GM21367 (cell line): ENCODE measurements at regions not wholly inside any gene's neighbourhood (a gene's known extent, or its start where the extent isn't known, plus 50 kb on each side); places are given as distances from the start of the nearest gene placed in this dataset.
"Not testable (repeated sequence)": the region's sequence is repeated elsewhere in the genome, so short reads cannot be mapped to it uniquely, and the experiment has no call there.

Experiments
- ATAC-seq: cut with Tn5 transposase; IDR thresholded peaks from one replicate; pipeline ENCODE4 v1.9.1; 2021; ENCODE audit not compliant: unreplicated experiment

DNA sequence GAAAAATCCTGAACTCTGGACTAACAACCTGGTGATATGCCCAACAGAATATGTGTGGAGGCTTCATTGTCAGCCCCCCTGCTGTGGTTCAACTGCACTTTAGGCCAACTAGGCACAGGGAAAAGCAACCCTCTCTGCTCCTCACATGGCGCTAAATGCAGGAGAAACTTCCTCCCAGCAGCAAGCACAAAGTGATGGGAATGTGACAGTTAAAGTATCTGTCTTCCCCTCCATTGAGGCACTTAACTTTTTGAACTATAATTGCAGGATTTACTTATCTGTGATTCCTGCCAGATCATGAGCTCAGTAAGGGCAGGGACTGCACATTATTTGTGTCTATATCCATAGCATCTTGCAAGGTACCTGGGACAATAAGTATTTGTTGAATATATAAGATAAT, 981.2 kb upstream of the KLHL29 start:
- no peak for ATAC-seq

DNA sequence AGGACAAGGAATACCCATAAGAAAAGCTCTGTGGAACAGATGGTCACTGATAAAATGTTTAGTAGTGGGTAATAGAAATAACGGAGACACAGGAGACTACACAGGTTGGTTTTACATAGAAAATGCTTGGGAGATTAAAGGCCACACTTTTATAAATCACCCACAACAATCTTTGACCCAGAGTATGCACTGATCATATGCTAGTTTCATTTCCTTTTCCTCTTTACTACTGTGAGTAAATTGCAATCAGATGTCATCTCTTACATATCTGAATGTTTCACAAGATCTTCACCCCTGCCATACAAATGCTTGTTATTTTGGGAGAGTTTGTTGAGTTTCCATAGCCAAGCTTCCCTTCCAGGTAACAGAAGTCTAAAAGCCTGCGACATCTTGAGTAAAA, 978.4 kb upstream of the KLHL29 start:
- no peak for ATAC-seq

DNA sequence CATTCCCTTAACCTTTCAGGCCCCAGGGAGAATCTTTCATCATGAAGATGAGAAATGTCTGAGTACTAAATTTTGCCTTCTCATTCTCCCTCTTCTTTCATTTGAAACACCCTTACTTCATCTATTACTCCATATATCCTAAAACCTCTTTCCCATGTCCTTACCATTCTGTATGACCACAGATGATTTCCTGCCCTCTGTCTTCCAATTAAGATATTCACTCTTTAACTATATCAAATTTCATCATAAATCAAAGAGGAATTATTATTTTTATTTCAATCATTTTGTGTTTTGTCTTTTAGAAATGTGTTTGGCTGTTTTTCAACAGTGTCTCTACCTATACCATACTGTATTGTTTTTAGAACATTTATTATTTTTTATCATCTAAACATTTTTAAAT, 964.9 kb upstream of the KLHL29 start:
- ATAC-seq, result no peak

DNA sequence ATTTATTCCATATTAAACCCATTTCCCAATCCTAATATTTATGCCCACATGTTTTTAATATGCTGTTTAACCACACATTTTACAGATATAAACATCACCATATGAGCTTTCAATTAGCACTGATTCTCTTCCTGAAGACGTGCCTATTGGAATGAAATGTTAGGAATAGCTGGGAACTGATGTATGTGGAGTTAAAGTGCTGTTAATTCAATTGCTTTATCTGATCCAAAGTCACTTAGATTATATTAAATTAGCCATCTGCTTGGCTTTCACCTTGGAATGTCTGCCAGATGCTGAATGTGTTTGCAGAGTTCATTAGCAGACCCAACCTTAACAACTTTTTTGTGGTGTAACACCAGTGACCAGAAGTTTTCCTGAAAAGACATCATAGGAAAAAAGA, 942.9 kb upstream of the KLHL29 start:
- no peak for ATAC-seq

DNA sequence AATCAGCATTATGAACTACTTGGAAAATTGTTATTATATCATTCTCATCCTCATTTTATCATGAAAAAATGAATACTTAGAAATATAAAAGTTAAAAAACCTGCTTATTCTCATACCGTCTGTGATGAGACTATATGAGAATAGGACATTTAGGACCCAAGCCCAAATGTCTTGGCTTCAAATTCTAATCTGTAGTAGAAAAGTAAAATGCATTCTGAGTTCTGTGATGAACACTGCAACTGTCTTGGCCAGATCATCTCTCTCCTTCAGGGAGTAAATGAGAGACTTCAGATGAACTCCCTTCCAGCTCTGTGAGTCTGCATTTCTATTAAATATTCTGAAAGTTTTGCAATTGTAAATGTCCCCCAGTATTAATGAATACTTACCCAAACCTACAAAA, 940.7 kb upstream of the KLHL29 start:
- ATAC-seq, result no peak

DNA sequence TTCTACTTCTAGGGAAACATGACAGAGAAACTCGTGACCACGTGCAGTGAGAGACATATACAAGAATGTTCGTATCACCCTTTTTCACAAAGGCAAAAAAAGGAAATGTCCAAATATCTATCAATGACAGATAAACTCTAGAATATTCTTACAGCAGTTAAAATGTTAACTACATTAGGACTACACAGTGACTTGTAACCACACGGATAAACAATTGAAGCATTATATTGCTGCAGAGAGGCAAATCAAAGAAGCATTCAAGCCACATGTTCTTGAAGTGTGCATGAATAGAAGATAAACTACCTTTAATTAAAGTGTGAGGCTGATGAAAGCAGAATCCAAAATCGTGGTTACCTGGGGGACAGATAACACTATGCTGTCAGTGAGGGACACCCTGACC, 935.3 kb upstream of the KLHL29 start:
- ATAC-seq, result no peak

DNA sequence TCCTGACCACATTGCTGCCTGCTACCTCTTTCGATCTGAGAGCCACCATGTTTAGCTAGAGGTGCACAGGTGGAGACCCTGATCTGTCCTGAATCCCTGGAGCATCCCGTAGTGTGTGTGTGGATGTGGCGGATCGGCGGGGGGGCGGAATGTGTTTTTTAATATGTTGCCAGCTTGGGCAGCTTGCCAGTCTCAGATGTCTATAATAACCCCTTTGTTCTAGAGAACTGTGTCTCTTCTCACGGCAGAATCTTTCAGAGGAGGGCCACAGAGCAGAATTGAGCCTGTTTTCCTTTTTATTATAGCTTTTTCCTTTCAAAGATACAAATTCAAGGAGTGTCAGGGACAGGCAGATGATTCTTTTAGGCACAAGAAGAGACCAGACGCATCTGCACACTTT, 934.1 kb upstream of the KLHL29 start:
- no peak for ATAC-seq

DNA sequence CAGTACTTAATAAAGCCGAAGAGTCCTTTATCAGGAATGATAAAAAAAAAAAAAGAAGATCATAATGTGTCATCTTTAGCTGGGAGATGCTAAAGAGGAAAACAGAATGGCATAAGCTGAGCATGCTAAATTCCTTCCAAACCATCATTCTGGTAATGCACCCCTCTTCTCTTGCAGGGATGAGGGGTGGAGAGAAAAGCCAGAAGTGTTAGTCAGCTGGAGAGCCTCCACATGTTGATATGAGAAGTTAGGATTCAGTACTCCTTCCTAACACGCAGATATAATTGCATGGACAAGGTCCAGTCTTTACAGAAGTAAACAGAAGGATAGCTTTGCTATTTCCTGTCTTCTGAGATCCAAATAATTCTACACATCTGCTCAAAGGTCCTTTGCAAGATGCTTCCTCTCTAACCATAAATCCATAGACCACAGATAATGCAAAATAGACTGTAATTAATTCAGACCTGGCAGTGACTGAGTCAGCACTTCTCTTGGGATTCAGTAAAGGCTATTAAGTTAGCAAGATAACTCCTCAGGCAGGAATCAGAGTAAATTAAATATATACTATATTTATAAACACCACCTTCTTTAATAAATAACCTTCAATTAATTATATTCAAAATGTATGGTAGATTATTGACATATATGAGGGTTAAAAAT, 930.0 kb upstream of the KLHL29 start:
- no peak for ATAC-seq

DNA sequence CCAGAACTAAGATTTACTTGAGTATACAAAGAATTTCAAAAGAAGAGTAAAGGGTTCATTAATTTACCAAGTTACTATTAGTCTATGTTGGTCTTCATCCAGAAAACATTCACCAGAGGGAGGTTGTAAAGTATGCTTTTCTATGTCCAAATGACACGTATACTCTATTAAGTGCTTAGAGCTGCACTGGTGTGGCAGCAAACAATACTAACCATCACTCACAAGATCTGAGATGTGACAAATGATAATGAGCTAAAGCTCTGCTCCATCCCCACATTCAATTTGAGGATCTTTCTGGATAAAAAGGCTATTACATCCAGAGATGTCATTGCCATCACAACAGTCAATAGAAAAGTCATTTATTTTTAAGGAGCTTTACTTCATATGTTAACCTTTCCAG, 926.5 kb upstream of the KLHL29 start:
- ATAC-seq, result no peak

DNA sequence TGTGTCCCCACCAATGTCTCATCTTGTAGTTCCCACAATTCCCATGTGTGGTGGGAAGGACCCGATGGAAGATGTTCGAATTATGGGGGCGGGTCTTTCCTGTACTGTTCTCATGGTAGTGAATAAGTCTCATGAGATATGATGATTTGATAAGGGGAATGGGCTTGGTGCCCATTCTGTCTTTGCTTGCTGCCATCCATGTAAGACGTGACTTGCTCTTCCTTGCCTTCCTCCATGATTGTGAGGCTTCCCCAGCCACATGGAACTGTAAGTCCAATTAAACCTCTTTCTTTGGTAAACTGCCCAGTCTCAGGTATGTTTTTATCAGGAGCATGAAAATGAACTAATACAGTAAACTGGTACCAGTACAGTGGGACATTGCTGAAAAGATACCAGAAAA, 909.9 kb upstream of the KLHL29 start:
- not testable (repeated sequence) for ATAC-seq

DNA sequence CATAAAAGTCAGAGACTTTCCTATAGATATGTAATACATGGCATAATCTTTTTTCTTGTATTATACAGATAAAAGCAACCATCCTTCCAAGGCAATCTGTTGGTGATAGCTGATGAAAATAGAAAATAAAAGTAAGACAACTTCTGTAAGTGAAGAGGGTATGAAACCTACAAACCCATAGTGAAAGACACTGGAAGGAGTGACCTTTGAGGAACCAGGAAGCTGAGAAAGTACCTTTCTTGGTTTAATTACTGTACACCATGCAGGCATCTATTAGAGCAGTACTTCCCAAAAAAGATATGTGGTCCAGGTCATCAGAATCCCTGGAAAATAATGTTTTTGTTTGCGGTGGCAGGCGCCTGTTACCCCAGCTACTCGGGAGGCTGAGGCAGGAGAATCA, 906.6 kb upstream of the KLHL29 start:
- no peak for ATAC-seq

DNA sequence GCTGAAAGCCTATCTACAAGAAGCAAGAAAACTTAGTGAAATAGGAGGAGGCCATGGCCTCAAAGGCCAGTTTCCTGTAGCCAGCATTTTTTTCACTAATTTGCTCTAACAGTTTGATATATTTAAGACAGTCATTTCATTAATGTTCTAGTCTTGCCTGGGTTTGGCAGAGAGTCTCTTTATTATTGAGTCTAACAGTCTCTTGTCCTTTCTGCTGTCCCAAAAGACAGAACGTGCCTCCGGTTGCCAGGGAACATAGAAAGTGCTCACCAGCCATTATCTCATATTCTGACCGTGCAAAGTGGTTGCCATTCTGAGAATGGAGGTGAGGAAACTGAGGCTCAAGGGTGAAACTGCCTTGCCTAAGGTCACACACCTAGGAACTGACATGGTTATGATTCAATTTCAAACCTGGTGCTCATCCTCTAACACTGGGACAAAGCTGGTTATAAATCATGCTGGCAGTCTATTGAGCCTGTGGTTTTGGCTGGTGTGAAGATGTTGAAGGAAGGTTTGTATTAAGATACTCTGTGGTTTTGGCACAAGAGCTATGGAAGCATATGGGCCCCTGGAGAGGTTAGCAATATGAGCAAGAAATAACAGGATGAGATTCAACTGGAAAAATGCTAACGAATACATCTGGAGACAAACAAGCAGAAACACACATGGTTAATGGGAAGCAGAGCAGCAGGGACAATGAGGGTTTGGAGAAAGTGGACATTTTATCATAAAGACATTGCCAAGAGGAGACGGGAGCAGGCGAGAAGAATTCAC, 903.3 kb upstream of the KLHL29 start:
- no peak for ATAC-seq

DNA sequence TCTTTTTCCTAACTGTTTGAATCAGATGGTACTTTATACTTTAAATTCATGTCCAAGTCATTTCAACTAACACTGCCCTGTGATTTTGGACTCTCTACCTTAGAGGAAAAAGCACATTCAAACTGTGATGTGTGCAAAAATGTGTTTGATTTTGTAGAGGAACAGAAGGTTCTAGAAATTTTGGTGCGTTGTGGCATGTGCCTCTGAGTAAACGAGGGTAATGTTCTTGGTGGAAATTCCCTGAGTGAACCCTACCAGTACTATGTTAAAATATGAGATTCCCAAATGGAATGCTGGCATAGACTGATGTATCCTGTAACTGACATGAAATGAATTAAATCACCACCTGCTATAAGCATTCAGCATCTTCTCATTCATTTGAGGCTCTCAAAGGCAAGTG, 901.9 kb upstream of the KLHL29 start:
- no peak for ATAC-seq

DNA sequence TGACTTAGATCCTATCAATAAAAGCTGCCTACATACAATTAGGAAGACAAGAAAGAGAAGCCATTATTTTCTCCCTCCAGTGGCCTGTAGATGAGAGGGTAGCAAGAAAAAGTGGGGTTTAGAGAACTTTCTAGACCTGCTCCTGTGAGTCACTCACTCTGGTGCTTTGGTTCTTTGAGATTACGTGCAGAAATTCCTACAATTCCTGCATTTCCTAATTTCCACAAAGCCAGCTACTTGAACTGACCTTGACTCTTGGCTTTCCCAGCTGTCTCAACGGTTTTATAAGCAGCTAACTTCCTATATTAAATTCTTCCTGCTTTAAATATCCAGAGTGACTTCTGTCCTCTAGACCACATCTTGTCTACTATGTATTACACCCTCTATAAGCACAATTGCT, 899.5 kb upstream of the KLHL29 start:
- no peak for ATAC-seq

DNA sequence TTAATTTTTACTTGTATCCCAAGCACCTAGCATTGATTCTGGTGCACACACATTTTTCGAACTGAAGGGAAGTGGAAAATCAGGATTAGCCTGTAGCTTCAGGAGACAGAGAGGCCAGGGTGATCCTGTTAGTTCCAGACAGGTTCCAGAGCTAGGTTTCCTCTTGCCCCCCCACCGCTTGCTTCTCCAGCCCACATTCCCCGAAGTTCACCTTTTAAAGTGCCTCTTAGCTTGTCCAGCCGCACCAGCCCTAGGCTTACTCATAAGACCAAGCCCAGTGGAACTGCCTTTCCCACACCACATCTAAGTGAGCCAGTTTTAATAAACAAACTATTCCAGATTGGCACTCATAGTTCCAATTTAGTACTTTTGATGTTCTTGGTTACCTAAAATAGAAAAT, 898.6 kb upstream of the KLHL29 start:
- ATAC-seq, result no peak

DNA sequence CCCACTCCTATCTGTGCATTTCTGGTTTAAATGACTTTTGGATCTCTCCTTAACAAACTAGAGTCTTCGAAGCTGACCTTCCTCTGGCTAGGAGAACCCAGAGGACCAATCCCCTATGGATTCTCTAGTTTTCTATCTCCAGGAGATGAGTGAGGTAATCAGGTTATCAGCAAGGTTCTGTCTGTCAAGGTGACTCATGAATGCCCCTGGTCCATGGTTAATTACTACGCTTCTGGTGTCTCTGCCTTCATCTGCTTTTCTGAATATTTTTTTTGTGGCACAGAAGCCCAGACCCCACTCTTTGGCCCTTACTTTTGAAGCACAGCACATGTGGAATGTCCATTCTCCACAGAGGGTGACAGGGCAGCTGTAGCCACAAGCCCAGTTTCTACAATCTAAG, 897.9 kb upstream of the KLHL29 start:
- ATAC-seq, result no peak

DNA sequence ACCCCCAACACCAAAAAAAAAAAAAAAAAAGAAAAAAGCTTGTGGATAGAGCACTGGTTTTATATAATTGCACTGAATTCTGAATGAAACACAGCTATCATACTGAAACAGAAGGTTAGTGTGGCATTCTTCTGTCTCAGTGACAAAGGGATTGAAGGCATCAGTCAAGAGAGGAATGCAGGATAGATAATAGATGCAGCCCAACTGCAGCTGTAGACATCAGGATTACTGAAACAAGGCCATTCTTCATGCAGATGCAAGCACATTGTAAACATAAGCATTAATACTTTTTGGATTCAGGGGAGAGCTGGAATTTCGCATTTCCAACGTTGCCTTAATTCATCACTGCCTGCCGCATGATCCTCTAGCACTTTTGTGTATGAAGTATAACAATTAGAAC, 897.4 kb upstream of the KLHL29 start:
- ATAC-seq, result no peak

DNA sequence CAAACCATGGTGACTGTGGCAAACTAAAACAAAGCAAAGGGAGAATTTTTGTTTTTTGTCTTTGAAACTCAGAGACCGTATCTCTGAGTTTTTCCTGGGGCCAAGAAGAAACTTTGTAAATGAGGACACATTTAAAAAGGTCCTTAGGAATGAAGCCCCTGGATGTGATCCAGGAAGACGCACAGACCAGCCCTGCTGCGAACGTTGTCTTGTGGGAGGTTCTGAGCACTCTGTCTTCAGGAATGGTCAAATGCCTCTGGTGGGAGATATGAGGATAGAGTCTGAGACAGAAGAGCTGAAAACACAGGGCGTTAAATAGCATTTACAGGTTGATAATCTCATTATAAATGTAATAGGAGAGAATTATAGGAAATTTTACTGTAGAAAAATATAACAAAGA, 893.5 kb upstream of the KLHL29 start:
- ATAC-seq, result no peak

DNA sequence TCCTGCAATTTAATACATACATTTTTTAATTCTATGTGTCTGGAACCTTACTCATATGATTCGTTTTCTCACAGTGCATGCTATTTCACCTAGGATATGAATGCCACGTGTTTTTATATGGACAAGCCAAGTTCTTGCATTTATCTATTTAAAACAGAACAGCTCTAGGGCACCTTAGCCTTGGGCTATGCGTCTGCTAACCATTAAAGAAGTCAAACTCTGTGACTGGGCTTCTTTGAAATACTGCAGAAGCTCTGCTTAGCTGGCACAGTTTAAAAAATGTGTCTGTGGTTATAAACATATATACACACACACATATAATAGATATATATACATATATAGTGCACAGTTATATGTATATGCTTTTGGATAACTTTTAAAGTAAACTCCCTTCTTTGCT, 890.8 kb upstream of the KLHL29 start:
- ATAC-seq, result no peak

DNA sequence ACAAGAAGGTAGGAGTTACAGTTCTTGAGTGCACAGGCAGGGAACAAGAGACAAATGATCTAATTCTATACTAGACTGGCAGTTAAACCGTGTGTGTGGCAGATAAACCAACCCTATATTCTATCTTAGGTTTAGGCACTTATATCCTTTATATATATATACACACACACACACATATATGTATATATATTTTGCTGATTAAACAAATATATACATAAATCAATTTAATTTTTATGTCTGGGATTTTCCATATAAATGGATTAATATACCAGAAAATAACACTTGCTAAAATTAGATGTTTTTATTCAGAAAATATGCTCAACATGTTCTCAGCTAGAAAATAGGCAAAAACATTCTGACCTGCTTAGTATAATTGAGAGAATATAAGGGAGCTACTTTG, 887.9 kb upstream of the KLHL29 start:
- ATAC-seq, result no peak

DNA sequence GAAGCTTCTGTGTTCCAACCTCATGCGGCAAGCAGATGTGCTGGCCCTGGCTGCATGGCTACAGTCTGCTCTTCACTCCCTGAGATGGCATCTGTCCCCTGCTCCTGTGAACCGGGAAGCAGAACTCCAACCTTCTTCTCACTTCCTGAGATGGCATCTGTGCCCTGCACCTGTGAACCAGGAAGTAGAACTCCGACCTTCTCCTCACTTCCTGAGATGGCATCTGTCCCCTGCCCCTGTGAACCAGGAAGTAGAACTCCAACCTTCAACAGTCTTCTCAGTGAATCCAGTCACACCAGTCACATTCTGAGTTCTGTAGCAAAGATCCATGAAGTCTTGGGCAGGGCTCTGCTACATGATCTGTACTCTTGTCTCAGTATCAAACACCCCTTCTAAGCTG, 887.2 kb upstream of the KLHL29 start:
- no peak for ATAC-seq

DNA sequence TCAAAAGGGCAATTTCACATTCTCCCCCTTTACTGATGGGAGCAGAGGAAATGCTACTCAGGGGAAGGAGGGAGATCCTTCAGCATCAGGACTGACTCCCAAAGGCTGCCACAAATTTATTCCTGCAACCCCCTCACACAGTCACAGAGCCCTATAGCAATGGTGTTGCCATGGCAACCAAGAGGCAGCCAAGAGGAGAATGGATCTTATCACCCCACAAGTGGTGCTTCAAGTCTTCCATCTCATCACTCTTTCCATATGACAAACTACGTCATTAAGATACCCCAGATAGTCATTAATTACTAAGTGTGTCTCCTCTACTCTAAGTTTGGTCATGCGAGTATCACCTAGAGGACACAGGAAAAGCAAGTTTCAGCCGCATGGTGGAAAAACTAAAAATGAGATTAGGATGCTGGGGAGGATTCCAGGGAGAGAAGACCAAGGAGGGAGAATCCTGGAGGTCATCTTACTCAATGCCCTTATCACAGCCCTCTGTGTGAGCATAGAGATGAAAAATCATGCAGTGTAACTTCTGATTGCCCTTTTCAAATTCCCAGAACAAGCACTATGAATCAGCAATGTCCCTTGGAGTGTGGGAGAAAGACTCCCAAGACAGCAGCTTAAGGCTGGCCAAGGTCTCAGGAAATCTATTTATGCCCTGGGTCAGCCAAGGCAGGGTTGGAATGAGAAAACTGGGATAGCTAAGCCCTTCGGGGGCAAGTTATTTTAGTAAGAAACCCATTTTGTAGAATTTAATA, 885.7 kb upstream of the KLHL29 start:
- no peak for ATAC-seq
